HG02970 (cell line): ENCODE measurements at regions not wholly inside any gene's neighbourhood (a gene's known extent, or its start where the extent isn't known, plus 50 kb on each side); places are given as distances from the start of the nearest gene placed in this dataset.
"Not testable (repeated sequence)": the region's sequence is repeated elsewhere in the genome, so short reads cannot be mapped to it uniquely, and the experiment has no call there.

Experiments
- ATAC-seq: cut with Tn5 transposase; IDR thresholded peaks from one replicate; pipeline ENCODE4 v1.9.1; 2021; ENCODE audit warnings: mild to moderate bottlenecking, moderate library complexity, moderate number of reproducible peaks; ENCODE audit not compliant: unreplicated experiment, low FRiP score

GRCh38 chr9:73919712-73920111, 577.4 kb upstream of the RORB start:
- no peak for ATAC-seq

- ATAC-seq, result no peak
These were observed 573.3 kb upstream of the RORB start for GRCh38 chr9:73923796-73924195.

GRCh38 chr9:73951147-73951546, 546.0 kb upstream of the RORB start:
- no peak for ATAC-seq

GRCh38 chr9:73962792-73963191, 534.3 kb upstream of the RORB start:
- ATAC-seq, result no peak

GRCh38 chr9:73969936-73970335, 527.2 kb upstream of the RORB start:
- no peak for ATAC-seq

GRCh38 chr9:73976424-73976823, 520.7 kb upstream of the RORB start:
- not testable (repeated sequence) for ATAC-seq

- no peak for ATAC-seq
These were observed 517.3 kb upstream of the RORB start for GRCh38 chr9:73979894-73980264.

GRCh38 chr9:73980754-73981153, 516.4 kb upstream of the RORB start:
- no peak for ATAC-seq

- no peak for ATAC-seq
These were observed 515.7 kb upstream of the RORB start for GRCh38 chr9:73981405-73981804.

- no peak for ATAC-seq
These were observed 501.3 kb upstream of the RORB start for GRCh38 chr9:73995836-73996235.

- no peak for ATAC-seq
These were observed 500.3 kb upstream of the RORB start for GRCh38 chr9:73996844-73997243.

- ATAC-seq, result no peak
These were observed 495.8 kb upstream of the RORB start for GRCh38 chr9:74001382-74001781.

GRCh38 chr9:74006935-74007334, 490.2 kb upstream of the RORB start:
- no peak for ATAC-seq

GRCh38 chr9:74007833-74008232, 489.3 kb upstream of the RORB start:
- ATAC-seq, result no peak

GRCh38 chr9:74016004-74016403, 481.1 kb upstream of the RORB start:
- no peak for ATAC-seq

GRCh38 chr9:74025402-74025925, 471.7 kb upstream of the RORB start:
- no peak for ATAC-seq

GRCh38 chr9:74032421-74032820, 464.7 kb upstream of the RORB start:
- ATAC-seq, result no peak

GRCh38 chr9:74035786-74036185, 461.3 kb upstream of the RORB start:
- no peak for ATAC-seq

GRCh38 chr9:74036549-74037231, 460.4 kb upstream of the RORB start:
- ATAC-seq, result no peak

- no peak for ATAC-seq
These were observed 459.9 kb upstream of the RORB start for GRCh38 chr9:74037274-74037673.

GRCh38 chr9:74041588-74041987, 455.5 kb upstream of the RORB start:
- no peak for ATAC-seq

- ATAC-seq, result no peak
These were observed 452.3 kb upstream of the RORB start for GRCh38 chr9:74044844-74045243.

- ATAC-seq, result no peak
These were observed 441.1 kb upstream of the RORB start for GRCh38 chr9:74056023-74056422.
